ENCODE measurements at regions not wholly inside any gene's neighbourhood (a gene's known extent, or its start where the extent isn't known, plus 50 kb on each side); places are given as distances from the start of the nearest gene placed in this dataset.

GRCh38 chr2:211049321-211050018 is 493.1 kb downstream of the CPS1 start:
- Histone ChIP-seq H3K4me2 (no peak overlapping the region), H3K9me3 (no peaks in the 10 kb centered on the region), H3K27me3 (no peaks in the 10 kb centered on the region), H3K4me1 (no peaks in the 10 kb centered on the region), H3K27ac (no peak overlapping the region), H3K4me3 (no peak overlapping the region), H4K20me1 (no peaks in the 10 kb centered on the region), H3K36me3 (no peaks in the 10 kb centered on the region), H3K9ac (no peak overlapping the region)
- no peak for TF ChIP-seq Cebpa-rat (IDR thresholded peaks at IDR 0.05)

GRCh38 chr2:211055438-211055837 is 499.0 kb downstream of the CPS1 start:
- Histone ChIP-seq H3K4me3 (no peak overlapping the region), H3K27me3 (no peaks in the 10 kb centered on the region), H3K9ac (no peak overlapping the region), H3K27ac (no peak overlapping the region), H3K36me3 (no peaks in the 10 kb centered on the region), H3K4me2 (no peak overlapping the region), H4K20me1 (no peaks in the 10 kb centered on the region), H3K9me3 (no peaks in the 10 kb centered on the region), H3K4me1 (no peaks in the 10 kb centered on the region)
- TF ChIP-seq Cebpa-rat (IDR thresholded peaks at IDR 0.05), result no peak

GRCh38 chr2:211061612-211062296 is 505.4 kb downstream of the CPS1 start:
- no peaks in the 10 kb centered on the region for H4K20me1 ChIP-seq
- no peaks in the 10 kb centered on the region for H3K27me3 ChIP-seq
- no peak overlapping the region for H3K4me3 ChIP-seq
- no peak overlapping the region for H3K9ac ChIP-seq
- no peaks in the 10 kb centered on the region for H3K36me3 ChIP-seq
- no peaks in the 10 kb centered on the region for H3K9me3 ChIP-seq
- no peak overlapping the region for H3K4me2 ChIP-seq
- no peak overlapping the region for H3K27ac ChIP-seq
- TF ChIP-seq Cebpa-rat (IDR thresholded peaks at IDR 0.05), result no peak
- H3K4me1 ChIP-seq, result no peaks in the 10 kb centered on the region

GRCh38 chr2:211062297-211062612 is 505.9 kb downstream of the CPS1 start:
- Histone ChIP-seq H3K9me3 (no peaks in the 10 kb centered on the region), H3K27me3 (no peaks in the 10 kb centered on the region), H3K36me3 (no peaks in the 10 kb centered on the region), H3K9ac (no peak overlapping the region), H3K4me3 (no peak overlapping the region), H3K27ac (no peak overlapping the region), H4K20me1 (no peaks in the 10 kb centered on the region), H3K4me2 (no peak overlapping the region), H3K4me1 (no peaks in the 10 kb centered on the region)
- no peak for TF ChIP-seq Cebpa-rat (IDR thresholded peaks at IDR 0.05)

GRCh38 chr2:211067029-211067428 is 510.6 kb downstream of the CPS1 start:
- H4K20me1 ChIP-seq, result no peaks in the 10 kb centered on the region

GRCh38 chr2:211068108-211068780 is 511.8 kb downstream of the CPS1 start:
- H3K27ac ChIP-seq, result no peak overlapping the region
- no peaks in the 10 kb centered on the region for H3K4me1 ChIP-seq
- H4K20me1 ChIP-seq, result no peaks in the 10 kb centered on the region
- no peaks in the 10 kb centered on the region for H3K27me3 ChIP-seq
- no peak overlapping the region for H3K9ac ChIP-seq
- H3K4me3 ChIP-seq, result no peak overlapping the region
- no peak overlapping the region for H3K4me2 ChIP-seq
- H3K36me3 ChIP-seq, result no peaks in the 10 kb centered on the region
- no peak for TF ChIP-seq Cebpa-rat (IDR thresholded peaks at IDR 0.05)
- no peaks in the 10 kb centered on the region for H3K9me3 ChIP-seq

More at GRCh38 chr2:211067029-211067428, 510.6 kb downstream of the CPS1 start:
- Histone ChIP-seq H3K9me3 (no peaks in the 10 kb centered on the region), H3K27ac (no peak overlapping the region), H3K4me1 (no peaks in the 10 kb centered on the region), H3K4me3 (no peak overlapping the region), H3K27me3 (no peaks in the 10 kb centered on the region), H3K4me2 (no peak overlapping the region), H3K36me3 (no peaks in the 10 kb centered on the region), H3K9ac (no peak overlapping the region)
- TF ChIP-seq Cebpa-rat (IDR thresholded peaks at IDR 0.05), result no peak

GRCh38 chr2:211070547-211070946 is 514.1 kb downstream of the CPS1 start:
- Histone ChIP-seq H3K4me2 (no peak overlapping the region), H3K36me3 (no peaks in the 10 kb centered on the region), H3K9ac (no peak overlapping the region), H3K27ac (no peak overlapping the region), H3K27me3 (no peaks in the 10 kb centered on the region), H3K4me1 (no peaks in the 10 kb centered on the region), H3K4me3 (no peak overlapping the region), H4K20me1 (no peaks in the 10 kb centered on the region), H3K9me3 (no peaks in the 10 kb centered on the region)
- no peak for TF ChIP-seq Cebpa-rat (IDR thresholded peaks at IDR 0.05)

GRCh38 chr2:211077216-211077767 is 520.9 kb downstream of the CPS1 start:
- Histone ChIP-seq H3K4me2 (no peak overlapping the region), H3K9me3 (no peaks in the 10 kb centered on the region), H3K4me1 (no peaks in the 10 kb centered on the region), H3K9ac (no peak overlapping the region), H3K27ac (no peak overlapping the region), H3K4me3 (no peak overlapping the region), H3K36me3 (no peaks in the 10 kb centered on the region), H3K27me3 (no peaks in the 10 kb centered on the region), H4K20me1 (no peaks in the 10 kb centered on the region)
- no peak for TF ChIP-seq Cebpa-rat (IDR thresholded peaks at IDR 0.05)

GRCh38 chr2:211084352-211084751 is 528.0 kb downstream of the CPS1 start:
- H3K4me3 ChIP-seq, result no peak overlapping the region
- H3K36me3 ChIP-seq, result no peaks in the 10 kb centered on the region
- no peaks in the 10 kb centered on the region for H3K4me1 ChIP-seq
- no peaks in the 10 kb centered on the region for H3K27me3 ChIP-seq
- H3K4me2 ChIP-seq, result no peak overlapping the region
- no peak overlapping the region for H3K9ac ChIP-seq
- H3K27ac ChIP-seq, result no peak overlapping the region
- TF ChIP-seq Cebpa-rat (IDR thresholded peaks at IDR 0.05), result no peak
- no peaks in the 10 kb centered on the region for H3K9me3 ChIP-seq
- no peaks in the 10 kb centered on the region for H4K20me1 ChIP-seq
